ENCODE measurements at regions not wholly inside any gene's neighbourhood (a gene's known extent, or its start where the extent isn't known, plus 50 kb on each side); places are given as distances from the start of the nearest gene placed in this dataset.

GRCh38 chr1:185555743-185556142 is 178.4 kb upstream of the HMCN1 start:
- Histone ChIP-seq H3K27ac (replicated peaks) (no peak overlapping the region), H3K4me3 (replicated peaks; ENCODE audit: insufficient read depth, low read length) (no peak overlapping the region), H3K27me3 (ENCODE audit: insufficient read depth, poor library complexity, severe bottlenecking) (no peaks in the 10 kb centered on the region)
- TF ChIP-seq SPI1 (IDR thresholded peaks at IDR 0.05; ENCODE audit: borderline replicate concordance, low read depth) (no peak), POLR2AphosphoS5 (IDR thresholded peaks at IDR 0.05; ENCODE audit: low read depth) (no peak), GABPA (IDR thresholded peaks at IDR 0.05; ENCODE audit: low read depth) (no peak)
- TF ChIP-seq, protein P1, sequence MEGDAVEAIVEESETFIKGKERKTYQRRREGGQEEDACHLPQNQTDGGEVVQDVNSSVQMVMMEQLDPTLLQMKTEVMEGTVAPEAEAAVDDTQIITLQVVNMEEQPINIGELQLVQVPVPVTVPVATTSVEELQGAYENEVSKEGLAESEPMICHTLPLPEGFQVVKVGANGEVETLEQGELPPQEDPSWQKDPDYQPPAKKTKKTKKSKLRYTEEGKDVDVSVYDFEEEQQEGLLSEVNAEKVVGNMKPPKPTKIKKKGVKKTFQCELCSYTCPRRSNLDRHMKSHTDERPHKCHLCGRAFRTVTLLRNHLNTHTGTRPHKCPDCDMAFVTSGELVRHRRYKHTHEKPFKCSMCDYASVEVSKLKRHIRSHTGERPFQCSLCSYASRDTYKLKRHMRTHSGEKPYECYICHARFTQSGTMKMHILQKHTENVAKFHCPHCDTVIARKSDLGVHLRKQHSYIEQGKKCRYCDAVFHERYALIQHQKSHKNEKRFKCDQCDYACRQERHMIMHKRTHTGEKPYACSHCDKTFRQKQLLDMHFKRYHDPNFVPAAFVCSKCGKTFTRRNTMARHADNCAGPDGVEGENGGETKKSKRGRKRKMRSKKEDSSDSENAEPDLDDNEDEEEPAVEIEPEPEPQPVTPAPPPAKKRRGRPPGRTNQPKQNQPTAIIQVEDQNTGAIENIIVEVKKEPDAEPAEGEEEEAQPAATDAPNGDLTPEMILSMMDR (IDR thresholded peaks at IDR 0.05; ENCODE audit: insufficient read depth, low read length) = no peak
- TF ChIP-seq, protein P2, sequence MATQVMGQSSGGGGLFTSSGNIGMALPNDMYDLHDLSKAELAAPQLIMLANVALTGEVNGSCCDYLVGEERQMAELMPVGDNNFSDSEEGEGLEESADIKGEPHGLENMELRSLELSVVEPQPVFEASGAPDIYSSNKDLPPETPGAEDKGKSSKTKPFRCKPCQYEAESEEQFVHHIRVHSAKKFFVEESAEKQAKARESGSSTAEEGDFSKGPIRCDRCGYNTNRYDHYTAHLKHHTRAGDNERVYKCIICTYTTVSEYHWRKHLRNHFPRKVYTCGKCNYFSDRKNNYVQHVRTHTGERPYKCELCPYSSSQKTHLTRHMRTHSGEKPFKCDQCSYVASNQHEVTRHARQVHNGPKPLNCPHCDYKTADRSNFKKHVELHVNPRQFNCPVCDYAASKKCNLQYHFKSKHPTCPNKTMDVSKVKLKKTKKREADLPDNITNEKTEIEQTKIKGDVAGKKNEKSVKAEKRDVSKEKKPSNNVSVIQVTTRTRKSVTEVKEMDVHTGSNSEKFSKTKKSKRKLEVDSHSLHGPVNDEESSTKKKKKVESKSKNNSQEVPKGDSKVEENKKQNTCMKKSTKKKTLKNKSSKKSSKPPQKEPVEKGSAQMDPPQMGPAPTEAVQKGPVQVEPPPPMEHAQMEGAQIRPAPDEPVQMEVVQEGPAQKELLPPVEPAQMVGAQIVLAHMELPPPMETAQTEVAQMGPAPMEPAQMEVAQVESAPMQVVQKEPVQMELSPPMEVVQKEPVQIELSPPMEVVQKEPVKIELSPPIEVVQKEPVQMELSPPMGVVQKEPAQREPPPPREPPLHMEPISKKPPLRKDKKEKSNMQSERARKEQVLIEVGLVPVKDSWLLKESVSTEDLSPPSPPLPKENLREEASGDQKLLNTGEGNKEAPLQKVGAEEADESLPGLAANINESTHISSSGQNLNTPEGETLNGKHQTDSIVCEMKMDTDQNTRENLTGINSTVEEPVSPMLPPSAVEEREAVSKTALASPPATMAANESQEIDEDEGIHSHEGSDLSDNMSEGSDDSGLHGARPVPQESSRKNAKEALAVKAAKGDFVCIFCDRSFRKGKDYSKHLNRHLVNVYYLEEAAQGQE (IDR thresholded peaks at IDR 0.05; ENCODE audit: insufficient replicate concordance, low read depth) = no peak
- no peak for DNase-seq (ENCODE audit: low read depth in 1 of 2, low spot score in 1 of 2)

DNA sequence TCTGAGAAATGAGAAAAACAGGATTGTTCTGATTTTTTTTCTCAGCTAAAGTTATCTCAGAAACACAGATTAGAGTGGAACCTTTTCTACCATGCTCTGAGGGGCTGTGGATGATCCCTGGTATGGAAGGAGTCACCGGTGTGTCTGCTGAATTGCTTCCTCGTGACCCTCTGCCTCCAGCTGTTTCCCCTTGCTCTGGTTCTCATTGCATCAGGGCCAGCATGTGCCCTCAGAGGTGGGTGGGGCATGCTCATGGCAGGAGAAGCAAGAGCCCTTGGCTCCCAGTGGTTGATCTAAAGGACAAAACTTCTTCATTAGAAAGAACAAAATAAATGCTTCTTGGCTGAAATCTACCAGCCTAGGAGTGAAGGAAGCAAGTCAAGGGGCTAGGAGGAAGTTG is 183.2 kb upstream of the HMCN1 start:
- Histone ChIP-seq H3K4me3 (replicated peaks; ENCODE audit: insufficient read depth, low read length) (no peak overlapping the region), H3K27ac (replicated peaks) (no peak overlapping the region), H3K27me3 (ENCODE audit: insufficient read depth, poor library complexity, severe bottlenecking) (no peaks in the 10 kb centered on the region)
- TF ChIP-seq GABPA (IDR thresholded peaks at IDR 0.05; ENCODE audit: low read depth) = no peak
- peak in 1 of 2 experiments; percentile 49 for DNase-seq (ENCODE audit: low read depth in 1 of 2, low spot score in 1 of 2)

DNA sequence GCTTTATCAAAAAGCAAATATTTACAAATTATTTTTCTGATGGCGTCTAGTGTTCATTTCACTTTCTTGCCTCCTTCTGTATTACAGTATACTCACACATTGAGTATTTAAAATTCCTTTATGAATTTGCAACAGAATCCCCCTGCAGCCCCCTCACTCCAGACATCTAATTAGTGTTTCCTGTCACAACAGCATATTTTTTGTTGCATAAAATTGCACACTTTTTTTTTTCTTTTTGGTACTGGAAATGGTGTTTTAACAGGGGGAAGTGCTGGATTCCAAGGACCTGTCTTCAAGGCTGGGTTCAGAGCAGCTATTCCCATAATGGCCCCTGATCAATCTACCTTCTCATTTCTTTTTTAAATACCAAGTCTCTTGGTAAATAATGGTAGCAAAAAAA is 184.3 kb upstream of the HMCN1 start:
- no peak overlapping the region for H3K4me3 ChIP-seq (replicated peaks; ENCODE audit: insufficient read depth, low read length)
- no peaks in the 10 kb centered on the region for H3K27me3 ChIP-seq (ENCODE audit: insufficient read depth, poor library complexity, severe bottlenecking)
- H3K27ac ChIP-seq (replicated peaks) = no peak overlapping the region
- no peak for TF ChIP-seq POLR2AphosphoS5 (IDR thresholded peaks at IDR 0.05; ENCODE audit: low read depth)
- TF ChIP-seq SPI1 (IDR thresholded peaks at IDR 0.05; ENCODE audit: borderline replicate concordance, low read depth) = no peak
- TF ChIP-seq, protein P2 (IDR thresholded peaks at IDR 0.05; ENCODE audit: insufficient replicate concordance, low read depth) = no peak
- TF ChIP-seq GABPA (IDR thresholded peaks at IDR 0.05; ENCODE audit: low read depth) = no peak
- TF ChIP-seq, protein P1 (IDR thresholded peaks at IDR 0.05; ENCODE audit: insufficient read depth, low read length) = no peak
- DNase-seq (ENCODE audit: low read depth in 1 of 2, low spot score in 1 of 2) = no peak

DNA sequence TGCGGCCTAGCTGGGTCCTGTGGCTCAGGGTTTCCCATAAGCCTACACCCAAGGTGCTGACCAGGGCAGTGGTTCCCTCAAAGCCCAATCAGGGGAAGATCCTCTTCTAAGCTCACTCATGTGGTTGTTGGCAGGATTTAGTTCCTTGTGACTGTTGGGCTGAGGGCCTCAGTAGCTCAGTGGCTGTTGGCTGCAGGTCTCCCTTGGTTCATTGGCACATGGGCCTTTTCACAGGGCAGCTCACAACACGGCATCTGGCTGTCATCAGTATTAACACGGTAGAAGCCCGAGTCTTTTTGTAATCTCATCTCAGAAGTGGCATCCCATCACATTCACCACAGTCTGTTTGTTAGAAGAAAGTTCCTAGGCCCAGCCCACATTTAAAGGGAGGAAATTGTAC is 188.2 kb upstream of the HMCN1 start:
- Histone ChIP-seq H3K4me3 (replicated peaks; ENCODE audit: insufficient read depth, low read length) (no peak overlapping the region), H3K27me3 (ENCODE audit: insufficient read depth, poor library complexity, severe bottlenecking) (no peaks in the 10 kb centered on the region), H3K27ac (replicated peaks) (no peak overlapping the region)
- no peak for DNase-seq (ENCODE audit: low read depth in 1 of 2, low spot score in 1 of 2)
- TF ChIP-seq POLR2AphosphoS5 (IDR thresholded peaks at IDR 0.05; ENCODE audit: low read depth) = no peak
- no peak for TF ChIP-seq SPI1 (IDR thresholded peaks at IDR 0.05; ENCODE audit: borderline replicate concordance, low read depth)
- TF ChIP-seq, protein P2 (IDR thresholded peaks at IDR 0.05; ENCODE audit: insufficient replicate concordance, low read depth) = no peak
- TF ChIP-seq, protein P1 (IDR thresholded peaks at IDR 0.05; ENCODE audit: insufficient read depth, low read length) = no peak
- no peak for TF ChIP-seq GABPA (IDR thresholded peaks at IDR 0.05; ENCODE audit: low read depth)

Measured in HL-60 (cell line).